Natural killer cell (primary cell): ENCODE measurements at regions not wholly inside any gene's neighbourhood (a gene's known extent, or its start where the extent isn't known, plus 50 kb on each side); places are given as distances from the start of the nearest gene placed in this dataset.

Source experiments
- ATAC-seq, 3 donors: fragments of 150-1000 bp in 2 of 3; fragments of 200-7000 bp in 1 of 3; cut with Tn5 transposase; 1 replicate in 1 of 3; 2 replicates in 2 of 3; pipeline ENCODE4 v1.10.0; 2021; ENCODE audit warnings: mild to moderate bottlenecking in 2 of 3, moderate library complexity in 2 of 3
- DNase-seq, 2 donors: peaks; one replicate each; pipeline versions ENCODE4 v3.0.0 to v3.0.0-alpha.2; 2013 to 2021; ENCODE audit warnings: mixed read lengths in 1 of 2
- H3K27ac ChIP-seq: one replicate; pipeline ENCODE4 v1.5.1; 2013; ENCODE audit warnings: mild to moderate bottlenecking, low read length
- H3K27me3 ChIP-seq: one replicate; pipeline ENCODE4 v1.6.1; 2013; ENCODE audit warnings: low read length; ENCODE audit not compliant: control insufficient read depth, insufficient read depth
- H3K36me3 ChIP-seq: one replicate; pipeline ENCODE4 v1.6.1; 2013; ENCODE audit warnings: low read length; ENCODE audit not compliant: control insufficient read depth, insufficient read depth
- H3K4me1 ChIP-seq: one replicate; pipeline ENCODE4 v1.6.1; 2013; ENCODE audit warnings: low read length; ENCODE audit not compliant: control insufficient read depth, insufficient read depth
- H3K4me3 ChIP-seq: one replicate; pipeline ENCODE4 v1.5.1; 2013; ENCODE audit warnings: low read length
- H3K9me3 ChIP-seq: one replicate; pipeline ENCODE4 v1.6.1; 2013; ENCODE audit warnings: low read length; ENCODE audit not compliant: control insufficient read depth, insufficient read depth
- H3K27ac Mint-ChIP-seq, 2 donors: one replicate each; pipeline ENCODE4 v1.8.0; 2022; ENCODE audit warnings: mild to moderate bottlenecking in 2 of 2, mixed read lengths in 2 of 2, moderate library complexity in 1 of 2
- H3K27me3 Mint-ChIP-seq, 2 donors: one replicate each; pipeline ENCODE4 v1.8.0; 2022; ENCODE audit warnings: low read depth in 2 of 2, mixed read lengths in 2 of 2
- H3K36me3 Mint-ChIP-seq: one replicate; pipeline ENCODE4 v1.8.0; 2022; ENCODE audit warnings: mixed read lengths
- H3K4me1 Mint-ChIP-seq, 2 donors: one replicate each; pipeline ENCODE4 v1.8.0; 2022; ENCODE audit warnings: mixed read lengths in 2 of 2
- H3K4me3 Mint-ChIP-seq: one replicate; pipeline ENCODE4 v1.8.0; 2022; ENCODE audit warnings: mild to moderate bottlenecking, moderate library complexity, mixed read lengths
- H3K9me3 Mint-ChIP-seq, 2 donors: one replicate each; pipeline ENCODE4 v1.8.0; 2022; ENCODE audit warnings: mixed read lengths in 2 of 2
- WGBS: methylation state at CpG from one replicate; pipeline ENCODE4 v1.1.7; 2013; ENCODE audit warnings: missing lambda C conversion rate; ENCODE audit not compliant: insufficient coverage; 5-methylcytosine and 5-hydroxymethylcytosine counted together
- intact Hi-C: fragments of 100-400 bp; cut with micrococcal nuclease; formaldehyde crosslinking; loops from one replicate; pipeline ENCODE4 v1.14.2; 2022
- TF ChIP-seq, protein P1 (sequence below): fragments of 200-600 bp; IDR thresholded peaks from one replicate; pipeline ENCODE4 v1.8.0; 2022; ENCODE audit warnings: antibody characterized with exemption

DNA sequence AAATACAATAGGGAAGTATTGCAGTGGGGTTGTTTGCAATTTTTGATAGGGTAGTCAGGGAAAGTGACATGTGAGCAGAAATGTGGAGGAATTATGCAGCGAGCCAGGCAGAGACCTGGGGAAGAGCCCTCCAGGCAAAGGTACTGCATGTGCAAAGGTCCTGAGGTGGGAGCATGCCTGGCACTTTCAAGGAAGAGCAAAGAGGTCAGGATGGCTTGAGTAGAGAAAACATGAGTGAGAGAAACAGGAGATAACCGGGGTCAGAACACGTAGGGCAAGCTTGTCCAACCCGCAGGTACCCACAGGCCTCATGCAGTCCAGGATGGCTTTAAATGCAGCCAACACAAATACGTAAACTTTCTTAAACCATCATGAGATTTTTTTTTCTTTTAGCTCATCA is 71.0 kb downstream of the COQ2 start:
- H3K27me3 ChIP-seq = no peaks in the 10 kb centered on the region
- peaks cover 95 to 96% of the 10 kb centered on the region in 2 donors for H3K4me1 Mint-ChIP-seq
- 96% methylated on average over 4 of the region's 5 CpGs for WGBS
- no peaks in the 10 kb centered on the region for H3K36me3 ChIP-seq
- peaks cover 3% of the 10 kb centered on the region for H3K9me3 ChIP-seq
- intact Hi-C loops = loop anchor here (2.0 to 10.0 kb wide), 2 partner anchors 45 to 241 kb away; partner anchors contain the start of genes HELQ and MRPS18C
- no peaks in the 10 kb centered on the region for H3K36me3 Mint-ChIP-seq
- H3K9me3 Mint-ChIP-seq = peaks cover 4% of the 10 kb centered on the region in 2 donors
- no peak for DNase-seq
- H3K27ac ChIP-seq = peak overlapping the region; percentile 75
- no peak overlapping the region for H3K4me3 ChIP-seq
- H3K27ac Mint-ChIP-seq = peak overlapping the region; percentile 92 to 93
- ATAC-seq = no peak
- H3K4me1 ChIP-seq = peaks cover 77% of the 10 kb centered on the region
- H3K4me3 Mint-ChIP-seq = peak overlapping the region; percentile 52
- TF ChIP-seq, protein P1, sequence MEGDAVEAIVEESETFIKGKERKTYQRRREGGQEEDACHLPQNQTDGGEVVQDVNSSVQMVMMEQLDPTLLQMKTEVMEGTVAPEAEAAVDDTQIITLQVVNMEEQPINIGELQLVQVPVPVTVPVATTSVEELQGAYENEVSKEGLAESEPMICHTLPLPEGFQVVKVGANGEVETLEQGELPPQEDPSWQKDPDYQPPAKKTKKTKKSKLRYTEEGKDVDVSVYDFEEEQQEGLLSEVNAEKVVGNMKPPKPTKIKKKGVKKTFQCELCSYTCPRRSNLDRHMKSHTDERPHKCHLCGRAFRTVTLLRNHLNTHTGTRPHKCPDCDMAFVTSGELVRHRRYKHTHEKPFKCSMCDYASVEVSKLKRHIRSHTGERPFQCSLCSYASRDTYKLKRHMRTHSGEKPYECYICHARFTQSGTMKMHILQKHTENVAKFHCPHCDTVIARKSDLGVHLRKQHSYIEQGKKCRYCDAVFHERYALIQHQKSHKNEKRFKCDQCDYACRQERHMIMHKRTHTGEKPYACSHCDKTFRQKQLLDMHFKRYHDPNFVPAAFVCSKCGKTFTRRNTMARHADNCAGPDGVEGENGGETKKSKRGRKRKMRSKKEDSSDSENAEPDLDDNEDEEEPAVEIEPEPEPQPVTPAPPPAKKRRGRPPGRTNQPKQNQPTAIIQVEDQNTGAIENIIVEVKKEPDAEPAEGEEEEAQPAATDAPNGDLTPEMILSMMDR = no peak
- no peaks in the 10 kb centered on the region for H3K27me3 Mint-ChIP-seq

DNA sequence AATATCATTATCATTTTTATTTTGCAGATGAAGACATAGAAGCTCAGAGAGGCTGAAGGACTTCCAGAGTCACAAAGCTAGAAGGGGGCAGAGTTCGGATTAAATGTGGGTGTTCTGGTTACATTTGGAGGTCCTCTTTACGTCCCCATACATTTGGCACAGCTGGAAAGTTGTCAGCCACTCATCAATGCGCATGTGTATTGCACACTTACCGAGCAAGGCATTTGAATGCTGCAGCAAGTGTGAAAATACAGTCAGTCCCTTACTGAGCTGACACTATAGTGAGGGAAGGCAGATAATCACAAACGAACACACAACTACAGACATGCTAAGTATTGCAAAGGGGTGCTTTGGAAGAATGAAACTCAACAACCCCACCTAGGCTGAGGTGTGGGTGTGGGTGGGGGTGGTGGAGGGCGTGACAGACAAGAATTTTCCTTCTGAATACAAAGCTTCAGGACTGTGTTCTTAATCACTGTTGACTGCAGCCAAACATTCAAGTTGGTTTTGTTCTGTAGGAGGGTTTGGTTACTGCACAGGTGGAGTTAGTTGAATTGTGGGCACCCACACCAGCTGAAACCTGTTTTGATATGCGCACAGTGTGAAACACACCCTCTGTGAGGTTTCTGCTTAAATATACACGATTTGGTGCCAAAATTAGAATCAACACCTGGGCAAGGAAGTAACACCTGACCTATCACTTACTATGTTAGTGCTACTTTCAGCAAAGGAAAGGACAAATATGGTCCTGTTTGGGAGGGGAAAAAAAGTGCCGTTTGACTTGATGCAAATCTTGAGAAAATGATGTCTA is 72.4 kb downstream of the COQ2 start:
- peak overlapping the region; percentile 92 to 93 for H3K27ac Mint-ChIP-seq
- H3K36me3 Mint-ChIP-seq = no peaks in the 10 kb centered on the region
- ATAC-seq (peak; percentile 85 to 95 (median 91)), DNase-seq (peak; percentile 65 to 89)
- Histone ChIP-seq H3K9me3 (peaks cover 3% of the 10 kb centered on the region), H3K27ac (peak overlapping the region; percentile 75), H3K36me3 (no peaks in the 10 kb centered on the region), H3K4me3 (no peak overlapping the region), H3K4me1 (peaks cover 64% of the 10 kb centered on the region), H3K27me3 (no peaks in the 10 kb centered on the region)
- WGBS = 17% methylated on average over 8 of the region's 9 CpGs
- peak overlapping the region; percentile 83 for H3K4me3 Mint-ChIP-seq
- TF ChIP-seq, protein P1 = no peak
- peaks cover 94% of the 10 kb centered on the region in 2 donors for H3K4me1 Mint-ChIP-seq
- intact Hi-C loops = loop anchor here (1.0 to 10.0 kb wide), 5 partner anchors 47 to 243 kb away; partner anchors contain the start of genes COQ2, HELQ and MRPS18C
- H3K27me3 Mint-ChIP-seq = no peaks in the 10 kb centered on the region
- peaks cover 4% of the 10 kb centered on the region in 2 donors for H3K9me3 Mint-ChIP-seq

GRCh38 chr4:83209419-83209818 is 75.2 kb downstream of the COQ2 start:
- H3K27me3 ChIP-seq = no peaks in the 10 kb centered on the region
- Mint-ChIP-seq H3K9me3 (peaks cover 4% of the 10 kb centered on the region in 2 donors), H3K4me3 (peak overlapping the region; percentile 61), H3K4me1 (peaks cover 65 to 68% of the 10 kb centered on the region in 2 donors), H3K36me3 (no peaks in the 10 kb centered on the region), H3K27ac (peak overlapping the region; percentile 59 to 92), H3K27me3 (no peaks in the 10 kb centered on the region)
- H3K4me3 ChIP-seq = no peak overlapping the region
- no peaks in the 10 kb centered on the region for H3K36me3 ChIP-seq
- no peak for ATAC-seq
- WGBS = 56% methylated on average over 4 of the region's 4 CpGs
- no peak overlapping the region for H3K27ac ChIP-seq
- peaks cover 3% of the 10 kb centered on the region for H3K9me3 ChIP-seq
- TF ChIP-seq, protein P1 = no peak
- intact Hi-C loops = no loop called here
- DNase-seq = no peak
- H3K4me1 ChIP-seq = peaks cover 45% of the 10 kb centered on the region
